CMK (cell line): ENCODE measurements at regions not wholly inside any gene's neighbourhood (a gene's known extent, or its start where the extent isn't known, plus 50 kb on each side); places are given as distances from the start of the nearest gene placed in this dataset.

ENCODE experiments used
- DNase-seq: peaks from one replicate; pipeline ENCODE4 v3.0.0-alpha.2; 2010; ENCODE audit warnings: low read depth

GRCh38 chr4:44806071-44806470 lies 79.7 kb upstream of the GNPDA2 start:
- DNase-seq: no peak

- DNase-seq: no peak
These were observed 77.9 kb upstream of the GNPDA2 start for GRCh38 chr4:44804301-44804700.

- no peak for DNase-seq
These were observed 75.0 kb upstream of the GNPDA2 start for GRCh38 chr4:44801384-44801783.

GRCh38 chr4:44791831-44792230 lies 65.5 kb upstream of the GNPDA2 start:
- no peak for DNase-seq

GRCh38 chr4:44777115-44777514 lies 50.8 kb upstream of the GNPDA2 start:
- no peak for DNase-seq
